ENCODE measurements at regions not wholly inside any gene's neighbourhood (a gene's known extent, or its start where the extent isn't known, plus 50 kb on each side); places are given as distances from the start of the nearest gene placed in this dataset.

GRCh38 chr4:119854364-119854763 lies 212.3 kb downstream of the MAD2L1 start:
- no peak overlapping the region for H3K4me2 ChIP-seq (ENCODE audit: low read length)
- no peak overlapping the region for H3K9ac ChIP-seq (ENCODE audit: low read length)
- H3K9me3 ChIP-seq (ENCODE audit: low read length) = no peaks in the 10 kb centered on the region
- no TSS peak for BruUV-seq (replicated peaks)
- no peak overlapping the region for H3K4me3 ChIP-seq (ENCODE audit: low read length)
- H3K9me2 ChIP-seq (replicated peaks; ENCODE audit: low read length) = no peaks in the 10 kb centered on the region
- H3K27me3 ChIP-seq (ENCODE audit: low read length) = no peaks in the 10 kb centered on the region
- H3K36me3 ChIP-seq (ENCODE audit: low read depth, low read length) = no peaks in the 10 kb centered on the region
- TF ChIP-seq EZH2phosphoT487 (IDR thresholded peaks at IDR 0.05; ENCODE audit: borderline replicate concordance, low read length) = no peak
- TF ChIP-seq CTCF (conservative IDR thresholded peaks at IDR 0.05; ENCODE audit: low read depth, low read length) = no peak
- TF ChIP-seq EZH2 (IDR thresholded peaks at IDR 0.05; ENCODE audit: low read length, unreplicated experiment) = no peak
- no peak overlapping the region for H2AFZ ChIP-seq (ENCODE audit: low read length)
- ChIA-PET CTCF (no interaction called here), POLR2A (ENCODE audit: unreplicated experiment) (no interaction called here)
- no peaks in the 10 kb centered on the region for H3K4me1 ChIP-seq (ENCODE audit: insufficient read depth, low read length)
- no peaks in the 10 kb centered on the region for H3F3A ChIP-seq (ENCODE audit: low read length, unreplicated experiment)
- H3K27ac ChIP-seq (ENCODE audit: low read length) = no peak overlapping the region
- no peaks in the 10 kb centered on the region for H4K20me1 ChIP-seq (ENCODE audit: low read length)
- ATAC-seq (no peak), DNase-seq (no peak)
- no peaks in the 10 kb centered on the region for H3K79me2 ChIP-seq (ENCODE audit: low read length)
- intact Hi-C loops (cut with micrococcal nuclease) = no loop called here

GRCh38 chr4:119851649-119852048 lies 215.0 kb downstream of the MAD2L1 start:
- no peaks in the 10 kb centered on the region for H3K79me2 ChIP-seq (ENCODE audit: low read length)
- ChIA-PET CTCF (no interaction called here), POLR2A (ENCODE audit: unreplicated experiment) (no interaction called here)
- no peaks in the 10 kb centered on the region for H3K9me2 ChIP-seq (replicated peaks; ENCODE audit: low read length)
- no peak overlapping the region for H3K4me2 ChIP-seq (ENCODE audit: low read length)
- H3K9me3 ChIP-seq (ENCODE audit: low read length) = no peaks in the 10 kb centered on the region
- DNase-seq (no peak), ATAC-seq (no peak)
- H2AFZ ChIP-seq (ENCODE audit: low read length) = no peak overlapping the region
- no peaks in the 10 kb centered on the region for H4K20me1 ChIP-seq (ENCODE audit: low read length)
- TF ChIP-seq EZH2phosphoT487 (IDR thresholded peaks at IDR 0.05; ENCODE audit: borderline replicate concordance, low read length) (no peak), CTCF (conservative IDR thresholded peaks at IDR 0.05; ENCODE audit: low read depth, low read length) (no peak), EZH2 (IDR thresholded peaks at IDR 0.05; ENCODE audit: low read length, unreplicated experiment) (no peak)
- no peaks in the 10 kb centered on the region for H3F3A ChIP-seq (ENCODE audit: low read length, unreplicated experiment)
- H3K36me3 ChIP-seq (ENCODE audit: low read depth, low read length) = no peaks in the 10 kb centered on the region
- no peaks in the 10 kb centered on the region for H3K27me3 ChIP-seq (ENCODE audit: low read length)
- BruUV-seq (replicated peaks) = no TSS peak
- H3K4me1 ChIP-seq (ENCODE audit: insufficient read depth, low read length) = no peaks in the 10 kb centered on the region
- no peak overlapping the region for H3K4me3 ChIP-seq (ENCODE audit: low read length)
- intact Hi-C loops (cut with micrococcal nuclease) = no loop called here
- H3K9ac ChIP-seq (ENCODE audit: low read length) = no peak overlapping the region
- no peak overlapping the region for H3K27ac ChIP-seq (ENCODE audit: low read length)

GRCh38 chr4:119841361-119841760 lies 212.8 kb upstream of the PDE5A start:
- no peaks in the 10 kb centered on the region for H3K9me2 ChIP-seq (replicated peaks; ENCODE audit: low read length)
- ChIA-PET POLR2A (ENCODE audit: unreplicated experiment) (no interaction called here), CTCF (no interaction called here)
- peak; percentile 29 for ATAC-seq
- intact Hi-C loops (cut with micrococcal nuclease) = loop anchor here (10.0 kb wide), 1 partner anchor 993 kb away; no protein-coding TSS in a partner anchor
- peak; percentile 9 for DNase-seq
- H3F3A ChIP-seq (ENCODE audit: low read length, unreplicated experiment) = no peaks in the 10 kb centered on the region
- H3K4me2 ChIP-seq (ENCODE audit: low read length) = no peak overlapping the region
- no peaks in the 10 kb centered on the region for H3K27me3 ChIP-seq (ENCODE audit: low read length)
- no peaks in the 10 kb centered on the region for H4K20me1 ChIP-seq (ENCODE audit: low read length)
- no TSS peak for BruUV-seq (replicated peaks)
- H3K4me1 ChIP-seq (ENCODE audit: insufficient read depth, low read length) = no peaks in the 10 kb centered on the region
- TF ChIP-seq EZH2 (IDR thresholded peaks at IDR 0.05; ENCODE audit: low read length, unreplicated experiment) (no peak), EZH2phosphoT487 (IDR thresholded peaks at IDR 0.05; ENCODE audit: borderline replicate concordance, low read length) (no peak), CTCF (conservative IDR thresholded peaks at IDR 0.05; ENCODE audit: low read depth, low read length) (no peak)
- H3K9ac ChIP-seq (ENCODE audit: low read length) = no peak overlapping the region
- H3K4me3 ChIP-seq (ENCODE audit: low read length) = no peak overlapping the region
- no peaks in the 10 kb centered on the region for H3K36me3 ChIP-seq (ENCODE audit: low read depth, low read length)
- H2AFZ ChIP-seq (ENCODE audit: low read length) = no peak overlapping the region
- no peak overlapping the region for H3K27ac ChIP-seq (ENCODE audit: low read length)
- no peaks in the 10 kb centered on the region for H3K9me3 ChIP-seq (ENCODE audit: low read length)
- no peaks in the 10 kb centered on the region for H3K79me2 ChIP-seq (ENCODE audit: low read length)
